AG09319 (cell line): ENCODE measurements at regions not wholly inside any gene's neighbourhood (a gene's known extent, or its start where the extent isn't known, plus 50 kb on each side); places are given as distances from the start of the nearest gene placed in this dataset.

ENCODE experiments used
- DNase-seq: peaks from one replicate; pipeline ENCODE4 v3.0.0-alpha.2; 2010; ENCODE audit warnings: low read depth; ENCODE audit errors: extremely low read depth
- TF ChIP-seq, protein P1 (sequence below): IDR thresholded peaks from 2 replicates; pipeline ENCODE4 v1.5.1; 2011; ENCODE audit warnings: low read depth, mild to moderate bottlenecking, inconsistent platforms, low read length, moderate library complexity

DNA sequence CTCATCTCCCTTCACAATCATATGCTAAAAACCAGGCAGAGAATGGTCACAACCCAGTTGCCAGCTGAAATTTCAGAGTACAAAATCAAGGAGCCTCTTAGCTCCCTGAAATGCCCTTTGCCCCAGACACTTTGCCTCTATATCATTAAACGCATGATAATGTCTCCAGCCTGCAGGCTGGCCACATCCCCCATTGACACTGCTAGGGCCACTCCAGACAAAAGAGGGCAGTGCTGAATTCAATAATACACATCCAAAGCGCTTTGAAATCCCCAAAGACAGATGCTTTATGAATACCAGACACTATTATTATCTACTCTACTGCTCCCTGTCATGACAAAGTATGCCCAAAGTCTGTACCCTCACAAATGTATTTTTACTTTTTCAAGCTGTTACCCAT is 348.3 kb upstream of the POU3F2 start:
- no peak for DNase-seq
- TF ChIP-seq, protein P1, sequence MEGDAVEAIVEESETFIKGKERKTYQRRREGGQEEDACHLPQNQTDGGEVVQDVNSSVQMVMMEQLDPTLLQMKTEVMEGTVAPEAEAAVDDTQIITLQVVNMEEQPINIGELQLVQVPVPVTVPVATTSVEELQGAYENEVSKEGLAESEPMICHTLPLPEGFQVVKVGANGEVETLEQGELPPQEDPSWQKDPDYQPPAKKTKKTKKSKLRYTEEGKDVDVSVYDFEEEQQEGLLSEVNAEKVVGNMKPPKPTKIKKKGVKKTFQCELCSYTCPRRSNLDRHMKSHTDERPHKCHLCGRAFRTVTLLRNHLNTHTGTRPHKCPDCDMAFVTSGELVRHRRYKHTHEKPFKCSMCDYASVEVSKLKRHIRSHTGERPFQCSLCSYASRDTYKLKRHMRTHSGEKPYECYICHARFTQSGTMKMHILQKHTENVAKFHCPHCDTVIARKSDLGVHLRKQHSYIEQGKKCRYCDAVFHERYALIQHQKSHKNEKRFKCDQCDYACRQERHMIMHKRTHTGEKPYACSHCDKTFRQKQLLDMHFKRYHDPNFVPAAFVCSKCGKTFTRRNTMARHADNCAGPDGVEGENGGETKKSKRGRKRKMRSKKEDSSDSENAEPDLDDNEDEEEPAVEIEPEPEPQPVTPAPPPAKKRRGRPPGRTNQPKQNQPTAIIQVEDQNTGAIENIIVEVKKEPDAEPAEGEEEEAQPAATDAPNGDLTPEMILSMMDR = no peak

DNA sequence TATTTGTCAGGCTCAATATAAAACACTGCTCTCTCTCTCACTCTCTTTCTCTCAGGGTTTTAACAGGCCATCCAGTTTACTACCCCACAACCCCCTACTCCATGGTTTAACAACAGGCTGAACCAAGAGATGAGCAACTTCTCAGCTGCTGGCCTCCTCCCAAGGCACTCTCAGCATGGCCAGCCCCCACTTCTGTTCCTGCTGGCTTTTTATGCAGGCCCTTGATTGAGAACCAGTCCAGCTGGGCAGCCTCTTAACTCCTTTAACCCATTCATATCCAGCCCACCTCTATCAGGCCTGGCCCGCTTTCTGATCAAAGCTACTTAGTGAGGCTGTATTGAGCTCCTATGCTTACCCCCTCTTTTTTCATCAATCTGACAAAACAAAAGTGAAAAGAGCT is 346.8 kb upstream of the POU3F2 start:
- no peak for DNase-seq
- TF ChIP-seq, protein P1 = no peak

- TF ChIP-seq, protein P1 = no peak
- no peak for DNase-seq
Measured at GRCh38 chr6:98498144-98498775, 336.1 kb upstream of the POU3F2 start.

DNA sequence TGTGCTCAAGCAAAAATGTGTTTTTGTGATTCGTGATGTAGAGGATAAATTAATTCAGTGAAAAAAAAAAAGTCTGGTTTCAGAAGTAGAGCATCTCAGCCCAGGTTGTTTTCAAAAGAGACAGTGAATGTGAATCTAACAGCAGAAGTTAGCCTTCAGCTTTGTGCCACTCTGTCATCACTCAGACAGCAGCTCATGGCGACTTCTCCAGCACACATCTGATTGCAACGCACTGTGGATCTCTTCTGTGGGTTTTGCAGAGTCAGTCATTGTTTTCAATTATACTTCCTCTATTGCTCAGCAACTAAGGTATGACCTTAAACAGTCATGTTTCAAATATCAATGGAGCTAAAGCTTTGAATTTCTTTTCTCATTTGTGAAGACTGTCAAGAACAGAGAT is 335.5 kb upstream of the POU3F2 start:
- DNase-seq = no peak
- TF ChIP-seq, protein P1 = no peak

- DNase-seq = no peak
- TF ChIP-seq, protein P1 = no peak
Measured at GRCh38 chr6:98514073-98514720, 320.2 kb upstream of the POU3F2 start.

DNA sequence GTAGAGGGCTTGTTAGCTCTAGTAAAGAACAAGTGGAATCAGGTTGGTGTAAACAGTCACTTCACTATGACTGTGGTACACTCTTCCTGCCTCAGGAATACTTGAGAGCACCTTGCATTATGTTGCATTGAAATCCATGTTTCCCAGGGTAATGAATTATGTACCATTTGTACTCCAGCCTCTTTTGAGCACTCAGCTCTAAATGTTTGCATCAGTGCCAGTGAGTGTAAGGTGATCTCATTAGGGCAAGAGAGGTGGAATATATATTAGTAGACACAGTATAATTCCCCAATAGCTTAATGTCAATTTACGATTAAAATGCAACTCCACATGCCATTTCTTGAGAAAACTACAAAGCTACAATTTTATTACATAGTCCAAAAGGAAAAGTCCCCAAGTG is 319.6 kb upstream of the POU3F2 start:
- DNase-seq = no peak
- TF ChIP-seq, protein P1 = no peak

GRCh38 chr6:98516206-98516605 is 318.2 kb upstream of the POU3F2 start:
- TF ChIP-seq, protein P1 = no peak
- DNase-seq = no peak
